ENCODE measurements at regions not wholly inside any gene's neighbourhood (a gene's known extent, or its start where the extent isn't known, plus 50 kb on each side); places are given as distances from the start of the nearest gene placed in this dataset.

GRCh38 chr6:134584847-134585516, 267.1 kb upstream of the SGK1 start:
- no peak for TF ChIP-seq CTCF (IDR thresholded peaks at IDR 0.05)
- no peak for TF ChIP-seq POLR2A (IDR thresholded peaks at IDR 0.05)
- TF ChIP-seq POLR2AphosphoS5 (IDR thresholded peaks at IDR 0.05): no peak

Measured in prostate gland (tissue), 2 donors.